Nephron (organoid): ENCODE measurements at regions not wholly inside any gene's neighbourhood (a gene's known extent, or its start where the extent isn't known, plus 50 kb on each side); places are given as distances from the start of the nearest gene placed in this dataset.

Source experiments
- H3K27ac Mint-ChIP-seq, 3 experiments: 2 replicates each; pipeline ENCODE4 v1.8.0; 2020; ENCODE audit warnings: mixed read lengths in 3 of 3, mild to moderate bottlenecking in 2 of 3, moderate library complexity in 1 of 3
- H3K27me3 Mint-ChIP-seq: 2 replicates; pipeline ENCODE4 v1.8.0; 2021; ENCODE audit warnings: low read depth, mild to moderate bottlenecking, moderate library complexity, mixed read lengths
- H3K36me3 Mint-ChIP-seq: 2 replicates; pipeline ENCODE4 v1.8.0; 2020; ENCODE audit warnings: low read depth, mixed read lengths
- H3K4me1 Mint-ChIP-seq: 2 replicates; pipeline ENCODE4 v1.8.0; 2020; ENCODE audit warnings: mixed read lengths
- H3K4me3 Mint-ChIP-seq, 3 experiments: 2 replicates each; pipeline ENCODE4 v1.8.0; 2020; ENCODE audit warnings: mild to moderate bottlenecking in 3 of 3, mixed read lengths in 3 of 3, moderate library complexity in 2 of 3
- H3K9me3 Mint-ChIP-seq: 2 replicates; pipeline ENCODE4 v1.8.0; 2020; ENCODE audit warnings: mixed read lengths
- TF ChIP-seq, protein P1 (sequence below), 3 experiments: fragments of 200-600 bp; sonication (generic); IDR thresholded peaks; one replicate each; pipeline ENCODE4 v1.5.0; 2021; ENCODE audit warnings: antibody characterized with exemption in 3 of 3; ENCODE audit not compliant: unreplicated experiment in 3 of 3

- Mint-ChIP-seq H3K36me3 (no peaks in the 10 kb centered on the region), H3K27me3 (peaks cover 14% of the 10 kb centered on the region), H3K27ac (no peak overlapping the region), H3K9me3 (peaks cover 12% of the 10 kb centered on the region), H3K4me3 (no peak overlapping the region), H3K4me1 (no peaks in the 10 kb centered on the region)
- TF ChIP-seq, protein P1, sequence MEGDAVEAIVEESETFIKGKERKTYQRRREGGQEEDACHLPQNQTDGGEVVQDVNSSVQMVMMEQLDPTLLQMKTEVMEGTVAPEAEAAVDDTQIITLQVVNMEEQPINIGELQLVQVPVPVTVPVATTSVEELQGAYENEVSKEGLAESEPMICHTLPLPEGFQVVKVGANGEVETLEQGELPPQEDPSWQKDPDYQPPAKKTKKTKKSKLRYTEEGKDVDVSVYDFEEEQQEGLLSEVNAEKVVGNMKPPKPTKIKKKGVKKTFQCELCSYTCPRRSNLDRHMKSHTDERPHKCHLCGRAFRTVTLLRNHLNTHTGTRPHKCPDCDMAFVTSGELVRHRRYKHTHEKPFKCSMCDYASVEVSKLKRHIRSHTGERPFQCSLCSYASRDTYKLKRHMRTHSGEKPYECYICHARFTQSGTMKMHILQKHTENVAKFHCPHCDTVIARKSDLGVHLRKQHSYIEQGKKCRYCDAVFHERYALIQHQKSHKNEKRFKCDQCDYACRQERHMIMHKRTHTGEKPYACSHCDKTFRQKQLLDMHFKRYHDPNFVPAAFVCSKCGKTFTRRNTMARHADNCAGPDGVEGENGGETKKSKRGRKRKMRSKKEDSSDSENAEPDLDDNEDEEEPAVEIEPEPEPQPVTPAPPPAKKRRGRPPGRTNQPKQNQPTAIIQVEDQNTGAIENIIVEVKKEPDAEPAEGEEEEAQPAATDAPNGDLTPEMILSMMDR (IDR thresholded peaks at IDR 0.05; ENCODE audit: unreplicated experiment in 3 of 3): no peak
These were observed 169.4 kb downstream of the DDX1 start for GRCh38 chr2:15761056-15761455.

DNA sequence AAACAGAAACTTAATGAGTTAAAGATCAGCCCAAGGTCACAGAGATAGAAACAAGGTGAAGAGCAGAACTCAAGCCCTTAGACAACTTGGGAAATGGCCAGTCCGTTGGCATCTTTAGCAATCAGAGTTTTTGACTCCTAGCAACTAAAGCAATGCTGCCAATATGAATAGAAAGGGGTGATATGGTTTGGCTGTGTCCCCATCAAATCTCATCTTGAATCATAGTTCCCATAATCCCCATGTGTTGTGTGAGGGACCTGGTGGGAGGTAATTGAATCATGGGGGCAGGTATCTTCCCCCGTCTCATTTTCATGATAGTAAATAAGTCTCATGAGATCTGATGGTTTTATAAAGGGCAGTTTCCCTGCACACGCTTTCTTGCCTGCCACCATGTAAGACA, 170.2 kb downstream of the DDX1 start:
- H3K36me3 Mint-ChIP-seq: no peaks in the 10 kb centered on the region
- H3K27ac Mint-ChIP-seq: no peak overlapping the region
- peaks cover 12% of the 10 kb centered on the region for H3K9me3 Mint-ChIP-seq
- no peak overlapping the region for H3K4me3 Mint-ChIP-seq
- peaks cover 22% of the 10 kb centered on the region for H3K27me3 Mint-ChIP-seq
- no peaks in the 10 kb centered on the region for H3K4me1 Mint-ChIP-seq
- TF ChIP-seq, protein P1 (IDR thresholded peaks at IDR 0.05; ENCODE audit: unreplicated experiment in 3 of 3): no peak

DNA sequence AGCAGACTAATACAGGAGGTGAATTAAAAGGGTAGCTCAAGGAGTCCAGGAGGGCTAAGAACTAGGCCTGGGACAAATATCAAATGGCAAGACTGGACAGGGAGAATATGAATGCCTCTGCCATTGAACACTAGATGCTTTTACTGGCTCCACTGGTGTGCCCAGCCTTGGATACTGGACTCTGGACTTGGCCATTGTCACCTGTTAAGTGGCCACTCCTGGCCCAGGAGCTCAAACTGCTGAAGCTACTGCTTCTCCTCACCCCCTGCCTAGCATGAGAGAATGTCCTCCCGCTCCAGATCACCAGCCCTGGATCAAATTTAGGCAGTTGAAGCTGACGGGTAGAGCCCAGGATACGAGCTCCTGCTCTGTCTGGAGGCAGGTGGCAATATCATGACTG, 170.8 kb downstream of the DDX1 start:
- no peaks in the 10 kb centered on the region for H3K4me1 Mint-ChIP-seq
- H3K27ac Mint-ChIP-seq: no peak overlapping the region
- TF ChIP-seq, protein P1 (IDR thresholded peaks at IDR 0.05; ENCODE audit: unreplicated experiment in 3 of 3): no peak
- no peaks in the 10 kb centered on the region for H3K36me3 Mint-ChIP-seq
- H3K9me3 Mint-ChIP-seq: peaks cover 11% of the 10 kb centered on the region
- H3K27me3 Mint-ChIP-seq: peaks cover 26% of the 10 kb centered on the region
- no peak overlapping the region for H3K4me3 Mint-ChIP-seq

DNA sequence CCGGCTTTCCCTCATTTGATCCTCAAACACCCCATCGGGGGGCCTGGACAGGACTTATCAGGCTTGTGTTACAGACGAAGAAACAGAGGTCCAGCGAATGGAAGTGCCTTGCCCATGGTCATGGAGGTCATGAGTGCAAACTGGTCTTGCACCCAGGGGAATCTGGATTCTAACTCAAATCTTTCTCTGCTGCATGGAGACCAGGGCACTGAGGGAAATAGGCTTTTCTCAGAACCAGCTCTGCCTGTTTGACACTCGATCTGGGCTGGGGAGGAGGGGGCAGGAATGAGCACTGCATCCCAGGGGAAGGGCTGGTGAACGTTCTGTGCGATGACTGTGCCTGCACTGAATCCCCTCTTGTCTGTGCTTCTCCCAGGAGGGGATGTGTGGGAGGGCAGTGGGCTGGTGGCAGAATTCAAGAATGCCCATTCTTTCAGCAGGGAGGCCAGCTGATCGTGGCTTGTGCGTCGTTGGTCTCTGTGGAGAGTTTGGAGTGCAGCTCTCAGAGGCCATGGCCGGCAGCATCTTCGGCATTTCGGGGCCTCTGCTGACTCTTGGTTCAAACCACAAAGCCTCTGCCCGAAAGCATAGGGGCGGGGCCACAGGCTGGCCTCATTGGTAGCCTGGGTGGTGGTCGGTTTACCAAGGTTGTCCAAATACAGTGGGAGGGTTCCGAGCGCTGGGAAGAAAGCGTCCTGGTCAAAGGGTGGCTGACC, 171.6 kb downstream of the DDX1 start:
- H3K27me3 Mint-ChIP-seq: peaks cover 27% of the 10 kb centered on the region
- H3K36me3 Mint-ChIP-seq: no peaks in the 10 kb centered on the region
- TF ChIP-seq, protein P1 (IDR thresholded peaks at IDR 0.05; ENCODE audit: unreplicated experiment in 3 of 3): no peak
- no peak overlapping the region for H3K4me3 Mint-ChIP-seq
- H3K27ac Mint-ChIP-seq: no peak overlapping the region
- H3K9me3 Mint-ChIP-seq: peaks cover 4% of the 10 kb centered on the region
- H3K4me1 Mint-ChIP-seq: peaks cover 3% of the 10 kb centered on the region

- Mint-ChIP-seq H3K27ac (no peak overlapping the region), H3K9me3 (peaks cover 3% of the 10 kb centered on the region), H3K4me3 (no peak overlapping the region), H3K36me3 (no peaks in the 10 kb centered on the region), H3K27me3 (peaks cover 28% of the 10 kb centered on the region), H3K4me1 (peaks cover 11% of the 10 kb centered on the region)
- TF ChIP-seq, protein P1 (IDR thresholded peaks at IDR 0.05; ENCODE audit: unreplicated experiment in 3 of 3): no peak
These were observed 172.4 kb downstream of the DDX1 start for GRCh38 chr2:15763822-15764682.
